Astrocyte (in vitro differentiated cells and primary cell): ENCODE measurements at regions not wholly inside any gene's neighbourhood (a gene's known extent, or its start where the extent isn't known, plus 50 kb on each side); places are given as distances from the start of the nearest gene placed in this dataset.

Experiments
- CTCF ChIP-seq: IDR thresholded peaks from 2 replicates; pipeline ENCODE4 v1.5.1; 2011; ENCODE audit warnings: low read depth, mild to moderate bottlenecking, inconsistent platforms, low read length, moderate library complexity; ENCODE audit not compliant: insufficient read depth
- EZH2 ChIP-seq: IDR thresholded peaks from 2 replicates; pipeline ENCODE4 v1.6.1; 2012; ENCODE audit warnings: mild to moderate bottlenecking, low read length, inconsistent platforms; ENCODE audit not compliant: insufficient read depth

DNA sequence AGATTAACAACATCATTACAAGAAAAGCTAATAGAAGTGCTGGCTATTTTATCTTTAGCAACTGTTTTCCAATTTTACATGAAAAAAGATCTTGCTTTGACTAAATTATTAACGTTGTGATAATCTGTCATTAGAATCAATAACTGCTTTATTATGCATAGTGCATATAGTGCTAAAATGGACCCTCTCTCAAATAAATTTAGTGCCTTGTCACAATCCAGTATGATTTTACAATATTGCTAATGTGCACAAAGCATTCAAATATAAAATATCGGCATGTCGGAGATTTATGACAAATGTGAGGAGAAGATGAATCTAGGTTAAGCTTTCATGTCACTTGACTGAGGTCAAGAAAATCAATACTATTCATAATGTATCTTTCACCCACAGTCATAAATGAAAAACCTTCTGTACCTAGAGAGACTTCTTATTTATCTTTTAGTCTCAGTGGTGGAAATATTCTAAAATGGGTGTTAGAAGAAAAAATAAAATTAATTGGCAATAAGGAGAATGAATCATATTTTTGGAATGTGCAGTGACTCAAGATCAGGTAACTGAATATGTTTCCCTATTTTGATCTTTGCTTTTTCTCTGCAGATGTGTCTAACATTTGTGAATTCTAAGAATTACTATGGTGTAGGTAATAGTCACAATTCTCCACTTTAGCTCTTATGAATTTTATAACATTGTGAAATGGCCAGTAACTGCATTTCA, 672.9 kb upstream of the GRAMD2B start:
- TF ChIP-seq CTCF (no peak), EZH2 (no peak)
